CD14-positive monocyte (primary cell): ENCODE measurements at regions not wholly inside any gene's neighbourhood (a gene's known extent, or its start where the extent isn't known, plus 50 kb on each side); places are given as distances from the start of the nearest gene placed in this dataset.

Experiments
- DNase-seq, 3 donors: peaks; one replicate each; pipeline ENCODE4 v3.0.0-alpha.2; 2011 to 2022
- H2AFZ ChIP-seq: 2 replicates; pipeline ENCODE4 v1.6.0; 2012; ENCODE audit warnings: mild to moderate bottlenecking, low read depth, low read length, inconsistent platforms; ENCODE audit not compliant: insufficient read depth, poor library complexity, severe bottlenecking
- H3K27ac ChIP-seq, 2 donors: 1 replicate in 1 of 2; 2 replicates in 1 of 2; pipeline ENCODE4 v1.5.1; 2012 to 2013; ENCODE audit warnings: low read length in 2 of 2, control low read depth in 1 of 2, inconsistent platforms in 1 of 2, low read depth in 1 of 2, mild to moderate bottlenecking in 1 of 2
- H3K27me3 ChIP-seq, 2 donors: one replicate each; pipeline versions ENCODE4 v1.6.0 to v1.6.1; 2011 to 2013; ENCODE audit warnings: low read length in 2 of 2; ENCODE audit not compliant: control insufficient read depth in 2 of 2, insufficient read depth in 2 of 2
- H3K36me3 ChIP-seq, 2 donors: replicated peaks in 1 of 2; 1 replicate in 1 of 2; 2 replicates in 1 of 2; pipeline versions ENCODE4 v1.5.1 to v1.6.1; 2012 to 2013; ENCODE audit warnings: low read length in 2 of 2, control low read depth in 1 of 2, inconsistent platforms in 1 of 2, mild to moderate bottlenecking in 1 of 2; ENCODE audit not compliant: insufficient read depth in 2 of 2, control insufficient read depth in 1 of 2
- H3K4me1 ChIP-seq, 2 donors: 1 replicate in 1 of 2; 2 replicates in 1 of 2; pipeline versions ENCODE4 v1.5.1 to v1.6.1; 2012 to 2013; ENCODE audit warnings: low read length in 2 of 2, control low read depth in 1 of 2, inconsistent platforms in 1 of 2, mild to moderate bottlenecking in 1 of 2, moderate library complexity in 1 of 2; ENCODE audit not compliant: insufficient read depth in 2 of 2, control insufficient read depth in 1 of 2
- H3K4me2 ChIP-seq: replicated peaks from 2 replicates; pipeline ENCODE3; 2012; ENCODE audit warnings: low read length, moderate library complexity, mild to moderate bottlenecking; ENCODE audit not compliant: poor library complexity, severe bottlenecking; ENCODE audit errors: extremely low read depth
- H3K4me3 ChIP-seq, 3 experiments: fragments of 200-600 bp in 1 of 3; sonication (generic) in 1 of 3; replicated peaks in 1 of 3; 1 replicate in 2 of 3; 2 replicates in 1 of 3; pipeline ENCODE4 v1.5.1; 2011 to 2013; ENCODE audit warnings: low read length in 3 of 3, mild to moderate bottlenecking in 3 of 3, control low read depth in 2 of 3, low read depth in 2 of 3, inconsistent platforms in 1 of 3, moderate library complexity in 1 of 3
- H3K79me2 ChIP-seq: 2 replicates; pipeline ENCODE4 v1.6.0; 2012; ENCODE audit warnings: mild to moderate bottlenecking, control low read depth, inconsistent platforms, low read length, moderate library complexity; ENCODE audit not compliant: insufficient read depth
- H3K9ac ChIP-seq: 2 replicates; pipeline ENCODE4 v1.6.0; 2017; ENCODE audit warnings: low read length, mild to moderate bottlenecking; ENCODE audit not compliant: insufficient read depth, poor library complexity, severe bottlenecking
- H3K9me3 ChIP-seq, 2 donors: replicated peaks in 1 of 2; 1 replicate in 1 of 2; 2 replicates in 1 of 2; pipeline versions ENCODE4 v1.5.1 to v1.6.1; 2012 to 2013; ENCODE audit warnings: low read length in 2 of 2, control low read depth in 1 of 2; ENCODE audit not compliant: control insufficient read depth in 1 of 2, insufficient read depth in 1 of 2
- H4K20me1 ChIP-seq: 2 replicates; pipeline ENCODE4 v1.6.0; 2012; ENCODE audit warnings: mild to moderate bottlenecking, low read length, control low read depth, moderate library complexity; ENCODE audit not compliant: insufficient read depth
- H3K27ac Mint-ChIP-seq, 7 donors: one replicate each; pipeline ENCODE4 v1.8.0; 2020; ENCODE audit warnings: mild to moderate bottlenecking in 7 of 7, mixed read lengths in 7 of 7, moderate library complexity in 6 of 7, inconsistent platforms in 2 of 7
- H3K27me3 Mint-ChIP-seq, 3 donors: one replicate each; pipeline ENCODE4 v1.8.0; 2021 to 2022; ENCODE audit warnings: low read depth in 3 of 3, mild to moderate bottlenecking in 3 of 3, mixed read lengths in 3 of 3, moderate library complexity in 3 of 3, inconsistent platforms in 1 of 3
- H3K36me3 Mint-ChIP-seq, 2 donors: one replicate each; pipeline ENCODE4 v1.8.0; 2020; ENCODE audit warnings: mixed read lengths in 2 of 2, inconsistent platforms in 1 of 2, mild to moderate bottlenecking in 1 of 2
- H3K4me1 Mint-ChIP-seq: one replicate; pipeline ENCODE4 v1.8.0; 2020; ENCODE audit warnings: mild to moderate bottlenecking, mixed read lengths
- H3K4me3 Mint-ChIP-seq, 2 donors: one replicate each; pipeline ENCODE4 v1.8.0; 2020; ENCODE audit warnings: mild to moderate bottlenecking in 2 of 2, mixed read lengths in 2 of 2, moderate library complexity in 1 of 2
- H3K9me3 Mint-ChIP-seq, 7 donors: one replicate each; pipeline ENCODE4 v1.8.0; 2020 to 2022; ENCODE audit warnings: mixed read lengths in 7 of 7, mild to moderate bottlenecking in 6 of 7, moderate library complexity in 6 of 7, inconsistent platforms in 2 of 7
- WGBS: methylation state at CpG from one replicate; pipeline ENCODE4 v1.1.5; 2013; ENCODE audit warnings: missing lambda C conversion rate; ENCODE audit not compliant: insufficient coverage; 5-methylcytosine and 5-hydroxymethylcytosine counted together
- intact Hi-C, 2 donors: fragments of 100-400 bp; cut with micrococcal nuclease; formaldehyde crosslinking; loops; one replicate each; pipeline versions ENCODE4 v1.15.0 to v1.15.1; 2023
- TF ChIP-seq, protein P1 (sequence below): fragments of 200-600 bp; IDR thresholded peaks from one replicate; pipeline ENCODE4 v1.8.0; 2022; ENCODE audit warnings: antibody characterized with exemption, mild to moderate bottlenecking

DNA sequence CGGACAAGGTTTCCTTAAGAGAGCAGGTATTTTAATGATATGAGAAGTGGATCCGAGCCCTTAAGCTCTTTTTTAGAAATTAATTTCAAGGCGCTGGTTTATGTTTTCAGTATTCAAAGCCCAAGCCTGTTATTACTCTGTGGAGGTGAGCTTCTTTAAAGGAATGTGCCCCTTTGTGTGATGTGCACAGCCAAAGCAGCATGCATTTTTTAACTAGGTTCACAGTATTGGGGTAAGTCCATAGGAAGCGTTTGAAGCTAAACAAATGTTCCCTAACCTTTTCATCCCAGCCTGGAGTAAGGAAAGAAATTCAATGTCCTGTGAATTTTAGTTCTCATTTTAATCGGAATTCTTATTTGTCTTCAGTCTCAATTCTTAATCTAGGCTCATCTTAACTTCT is 217.5 kb downstream of the KCTD12 start:
- Histone ChIP-seq H3K79me2 (no peaks in the 10 kb centered on the region), H2AFZ (no peak overlapping the region), H3K9me3 (no peaks in the 10 kb centered on the region), H3K4me2 (no peak overlapping the region), H3K27ac (no peak overlapping the region), H3K27me3 (no peaks in the 10 kb centered on the region), H4K20me1 (no peaks in the 10 kb centered on the region), H3K9ac (no peak overlapping the region), H3K4me3 (no peak overlapping the region), H3K4me1 (peaks cover 15 to 22% of the 10 kb centered on the region in 2 donors), H3K36me3 (no peaks in the 10 kb centered on the region)
- H3K27me3 Mint-ChIP-seq, result peaks cover 0 to 3% (median 0%) of the 10 kb centered on the region in 3 donors
- H3K4me3 Mint-ChIP-seq, result no peak overlapping the region
- H3K36me3 Mint-ChIP-seq, result no peaks in the 10 kb centered on the region
- intact Hi-C loops, result loop anchor here (5.0 to 10.0 kb wide), 5 partner anchors 79 to 236 kb away; partner anchors contain the start of gene KCTD12 (in 1 of the 2)
- H3K27ac Mint-ChIP-seq, result no peak overlapping the region
- peaks cover 34% of the 10 kb centered on the region for H3K4me1 Mint-ChIP-seq
- peaks cover 0 to 5% (median under 1%) of the 10 kb centered on the region in 7 donors for H3K9me3 Mint-ChIP-seq
- WGBS, result 94% methylated on average over 2 of the region's 5 CpGs
- DNase-seq, result no peak
- TF ChIP-seq, protein P1, sequence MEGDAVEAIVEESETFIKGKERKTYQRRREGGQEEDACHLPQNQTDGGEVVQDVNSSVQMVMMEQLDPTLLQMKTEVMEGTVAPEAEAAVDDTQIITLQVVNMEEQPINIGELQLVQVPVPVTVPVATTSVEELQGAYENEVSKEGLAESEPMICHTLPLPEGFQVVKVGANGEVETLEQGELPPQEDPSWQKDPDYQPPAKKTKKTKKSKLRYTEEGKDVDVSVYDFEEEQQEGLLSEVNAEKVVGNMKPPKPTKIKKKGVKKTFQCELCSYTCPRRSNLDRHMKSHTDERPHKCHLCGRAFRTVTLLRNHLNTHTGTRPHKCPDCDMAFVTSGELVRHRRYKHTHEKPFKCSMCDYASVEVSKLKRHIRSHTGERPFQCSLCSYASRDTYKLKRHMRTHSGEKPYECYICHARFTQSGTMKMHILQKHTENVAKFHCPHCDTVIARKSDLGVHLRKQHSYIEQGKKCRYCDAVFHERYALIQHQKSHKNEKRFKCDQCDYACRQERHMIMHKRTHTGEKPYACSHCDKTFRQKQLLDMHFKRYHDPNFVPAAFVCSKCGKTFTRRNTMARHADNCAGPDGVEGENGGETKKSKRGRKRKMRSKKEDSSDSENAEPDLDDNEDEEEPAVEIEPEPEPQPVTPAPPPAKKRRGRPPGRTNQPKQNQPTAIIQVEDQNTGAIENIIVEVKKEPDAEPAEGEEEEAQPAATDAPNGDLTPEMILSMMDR, result no peak

DNA sequence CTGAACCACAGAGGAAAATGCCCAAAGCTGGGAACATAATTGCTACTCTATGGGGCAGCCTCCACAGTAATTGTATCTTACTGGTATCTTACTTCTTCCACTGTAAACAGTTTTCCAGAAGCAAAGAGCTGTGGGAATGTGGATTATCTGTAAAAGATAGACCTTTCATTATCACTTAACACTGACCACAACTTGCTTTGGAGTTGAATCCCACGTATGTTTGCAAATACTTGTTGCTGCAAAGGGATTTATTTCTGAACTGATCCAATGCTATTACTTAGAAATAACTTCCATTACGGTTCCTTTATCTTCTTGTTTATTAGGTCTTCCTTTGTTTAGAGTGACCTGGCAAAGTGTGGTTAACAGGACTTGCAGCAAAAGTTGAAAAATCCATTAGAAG is 218.1 kb downstream of the KCTD12 start:
- H3K36me3 Mint-ChIP-seq, result no peaks in the 10 kb centered on the region
- H3K4me3 ChIP-seq, result no peak overlapping the region
- peaks cover 39% of the 10 kb centered on the region for H3K4me1 Mint-ChIP-seq
- H3K9me3 ChIP-seq, result no peaks in the 10 kb centered on the region
- TF ChIP-seq, protein P1, result no peak
- peaks cover 0 to 3% (median 0%) of the 10 kb centered on the region in 3 donors for H3K27me3 Mint-ChIP-seq
- H2AFZ ChIP-seq, result peak overlapping the region; percentile 37
- no peaks in the 10 kb centered on the region for H4K20me1 ChIP-seq
- H3K9me3 Mint-ChIP-seq, result no peaks in the 10 kb centered on the region
- intact Hi-C loops, result loop anchor here (5.0 to 10.0 kb wide), 5 partner anchors 79 to 237 kb away; partner anchors contain the start of gene KCTD12 (in 1 of the 2)
- no peaks in the 10 kb centered on the region for H3K79me2 ChIP-seq
- H3K4me2 ChIP-seq, result no peak overlapping the region
- peaks cover 20 to 28% of the 10 kb centered on the region in 2 donors for H3K4me1 ChIP-seq
- no peaks in the 10 kb centered on the region for H3K27me3 ChIP-seq
- H3K27ac Mint-ChIP-seq, result no peak overlapping the region
- H3K4me3 Mint-ChIP-seq, result no peak overlapping the region
- no peaks in the 10 kb centered on the region for H3K36me3 ChIP-seq
- WGBS, result no CpG with 5 or more reads among the region's 2 CpGs
- no peak overlapping the region for H3K27ac ChIP-seq
- DNase-seq, result no peak
- no peak overlapping the region for H3K9ac ChIP-seq
